Kidney epithelial cell (primary cell): ENCODE measurements at regions not wholly inside any gene's neighbourhood (a gene's known extent, or its start where the extent isn't known, plus 50 kb on each side); places are given as distances from the start of the nearest gene placed in this dataset.

ENCODE experiments used
- DNase-seq: peaks from one replicate; pipeline ENCODE4 v3.0.0-alpha.2; 2010; ENCODE audit warnings: low read depth
- H3K27me3 ChIP-seq: 2 replicates; pipeline ENCODE4 v1.6.0; 2011; ENCODE audit warnings: low read length; ENCODE audit not compliant: control insufficient read depth, insufficient read depth
- H3K36me3 ChIP-seq: 2 replicates; pipeline ENCODE4 v1.5.1; 2011; ENCODE audit warnings: low read length; ENCODE audit not compliant: control insufficient read depth, insufficient read depth
- H3K4me3 ChIP-seq: 2 replicates; pipeline ENCODE4 v1.5.1; 2011; ENCODE audit warnings: low read depth, mild to moderate bottlenecking, control low read depth, low read length
- TF ChIP-seq, protein P1 (sequence below): IDR thresholded peaks from 2 replicates; pipeline ENCODE4 v1.5.1; 2011; ENCODE audit warnings: mild to moderate bottlenecking, moderate library complexity, low read length, control low read depth, inconsistent platforms; ENCODE audit not compliant: insufficient read depth, poor library complexity, severe bottlenecking

DNA sequence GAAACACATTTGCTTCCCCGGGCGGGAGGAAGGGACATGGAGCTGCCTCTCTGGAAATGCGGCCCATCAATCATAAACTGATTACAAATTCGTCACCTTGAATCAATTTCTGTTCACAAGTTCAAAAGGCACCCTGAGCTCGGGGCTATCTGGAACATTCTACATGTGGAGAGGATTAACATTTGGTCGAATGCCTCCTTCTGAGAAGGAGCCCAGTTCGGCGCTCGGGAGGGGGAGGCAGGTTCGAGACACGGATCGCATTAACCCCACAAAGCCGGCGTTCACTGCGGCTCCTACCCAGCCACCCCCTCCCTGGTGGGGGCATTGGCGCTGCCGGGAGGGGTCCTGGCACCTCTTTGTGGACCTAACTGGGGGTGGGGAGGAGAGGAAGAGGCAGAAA is 108.0 kb downstream of the CPZ start:
- TF ChIP-seq, protein P1, sequence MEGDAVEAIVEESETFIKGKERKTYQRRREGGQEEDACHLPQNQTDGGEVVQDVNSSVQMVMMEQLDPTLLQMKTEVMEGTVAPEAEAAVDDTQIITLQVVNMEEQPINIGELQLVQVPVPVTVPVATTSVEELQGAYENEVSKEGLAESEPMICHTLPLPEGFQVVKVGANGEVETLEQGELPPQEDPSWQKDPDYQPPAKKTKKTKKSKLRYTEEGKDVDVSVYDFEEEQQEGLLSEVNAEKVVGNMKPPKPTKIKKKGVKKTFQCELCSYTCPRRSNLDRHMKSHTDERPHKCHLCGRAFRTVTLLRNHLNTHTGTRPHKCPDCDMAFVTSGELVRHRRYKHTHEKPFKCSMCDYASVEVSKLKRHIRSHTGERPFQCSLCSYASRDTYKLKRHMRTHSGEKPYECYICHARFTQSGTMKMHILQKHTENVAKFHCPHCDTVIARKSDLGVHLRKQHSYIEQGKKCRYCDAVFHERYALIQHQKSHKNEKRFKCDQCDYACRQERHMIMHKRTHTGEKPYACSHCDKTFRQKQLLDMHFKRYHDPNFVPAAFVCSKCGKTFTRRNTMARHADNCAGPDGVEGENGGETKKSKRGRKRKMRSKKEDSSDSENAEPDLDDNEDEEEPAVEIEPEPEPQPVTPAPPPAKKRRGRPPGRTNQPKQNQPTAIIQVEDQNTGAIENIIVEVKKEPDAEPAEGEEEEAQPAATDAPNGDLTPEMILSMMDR, result no peak
- no peak overlapping the region for H3K4me3 ChIP-seq
- H3K27me3 ChIP-seq, result peaks cover 2% of the 10 kb centered on the region
- no peaks in the 10 kb centered on the region for H3K36me3 ChIP-seq
- DNase-seq, result no peak

DNA sequence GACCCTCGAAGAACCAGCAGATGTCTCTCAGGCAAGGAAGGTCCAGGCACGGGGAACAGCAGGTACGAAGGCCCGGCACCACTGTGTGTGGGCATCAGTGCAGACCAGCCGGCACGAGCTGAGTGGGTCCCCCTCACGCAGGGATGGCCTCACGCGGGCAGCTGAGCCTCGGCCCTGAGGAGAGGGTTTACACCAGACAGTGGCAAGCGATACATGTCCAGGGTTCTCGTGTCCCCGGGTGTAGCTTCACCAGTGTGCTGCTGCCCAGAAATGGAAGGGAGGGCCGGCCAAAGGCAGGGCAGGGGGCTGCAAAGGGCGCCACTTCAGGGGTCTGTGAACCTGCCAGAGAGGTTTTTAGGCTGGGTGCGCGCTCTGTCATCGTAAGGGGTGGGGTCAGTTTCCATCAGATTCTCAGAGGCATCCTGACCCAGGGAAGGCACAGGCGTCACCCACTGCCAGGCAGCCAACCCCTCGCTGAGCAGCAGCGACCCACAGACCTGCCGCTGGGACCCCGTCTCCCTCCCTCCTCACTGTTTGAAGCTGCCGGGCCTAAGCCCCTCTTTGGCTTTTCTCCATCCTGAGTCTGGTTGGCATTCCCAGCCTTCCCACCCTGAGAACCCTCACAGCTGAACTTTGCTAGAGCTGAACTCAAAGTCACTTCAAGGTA is 107.0 kb downstream of the CPZ start:
- Histone ChIP-seq H3K36me3 (no peaks in the 10 kb centered on the region), H3K4me3 (no peak overlapping the region), H3K27me3 (peaks cover 4% of the 10 kb centered on the region)
- no peak for DNase-seq
- TF ChIP-seq, protein P1, result no peak

DNA sequence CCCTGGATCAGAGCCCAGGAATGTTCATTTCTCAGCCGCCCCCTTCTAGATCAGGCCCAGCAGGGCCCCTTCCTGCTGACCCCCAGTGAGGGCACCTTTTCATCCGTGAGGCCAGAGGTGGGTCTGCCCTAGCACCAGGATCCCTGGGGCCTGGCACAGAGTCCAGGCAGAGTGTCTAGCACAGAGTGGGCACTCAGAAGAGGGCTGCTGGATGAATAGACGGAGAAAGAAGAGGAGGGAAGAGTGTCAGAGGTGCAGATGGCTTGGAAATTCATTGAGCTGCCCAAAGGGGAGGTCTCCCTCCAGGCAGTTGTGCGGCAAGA is 106.5 kb downstream of the CPZ start:
- Histone ChIP-seq H3K27me3 (peaks cover 4% of the 10 kb centered on the region), H3K4me3 (no peak overlapping the region), H3K36me3 (no peaks in the 10 kb centered on the region)
- TF ChIP-seq, protein P1, result no peak
- DNase-seq, result no peak

DNA sequence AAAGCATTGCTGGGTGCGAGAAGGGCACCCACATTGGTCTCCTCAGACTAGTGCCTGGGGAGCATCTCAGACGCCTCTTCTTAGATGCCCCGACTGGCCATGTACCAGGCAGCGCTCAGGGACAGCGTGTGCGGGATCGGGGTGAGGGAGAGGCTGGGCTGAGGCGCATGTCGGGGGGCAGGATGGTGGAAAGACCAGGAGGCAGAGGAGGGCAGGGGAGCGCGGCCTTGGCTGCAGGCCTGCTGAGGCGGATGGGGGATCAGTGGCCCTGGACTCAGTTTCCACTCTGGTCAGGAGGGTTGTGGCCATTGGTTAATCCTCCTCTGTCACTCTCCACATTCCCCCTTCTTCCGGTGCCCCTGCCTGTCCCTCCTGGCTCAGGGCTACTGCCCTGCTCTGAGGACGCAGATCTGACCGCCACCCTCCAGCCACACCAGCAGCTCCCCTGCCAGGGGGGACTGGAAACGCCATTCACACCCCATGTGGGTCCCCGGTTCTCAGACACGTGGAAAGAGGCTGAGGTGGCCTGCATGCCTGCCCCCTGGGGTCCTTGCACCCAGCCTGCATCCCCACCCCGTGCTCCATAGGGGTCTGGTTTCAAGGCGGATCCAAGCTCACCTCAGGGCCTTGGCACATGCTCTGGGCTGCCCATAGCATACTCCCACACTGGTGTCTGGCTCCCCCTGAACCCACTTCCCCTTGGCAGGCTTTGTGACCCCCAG is 105.9 kb downstream of the CPZ start:
- TF ChIP-seq, protein P1, result no peak
- peaks cover 4% of the 10 kb centered on the region for H3K27me3 ChIP-seq

DNA sequence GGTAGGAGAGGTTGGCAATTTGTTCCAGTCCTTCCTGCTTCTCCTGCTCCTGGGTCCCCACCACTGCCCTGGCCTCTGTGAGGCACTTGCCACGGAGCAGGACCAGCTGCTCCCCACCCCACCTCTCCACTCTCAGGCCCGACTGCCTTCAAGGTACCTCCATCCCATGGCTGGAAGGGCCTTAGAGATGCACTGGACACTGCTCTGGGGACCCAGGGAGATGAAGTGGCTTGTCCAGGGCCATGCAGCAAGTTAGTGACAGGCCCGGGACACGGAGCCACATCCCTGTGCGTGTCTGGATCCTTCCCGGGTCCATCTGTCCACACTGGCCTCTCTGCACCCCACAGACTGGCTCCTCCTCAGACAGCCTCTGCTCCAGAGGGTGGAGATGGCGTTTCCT is 105.3 kb downstream of the CPZ start:
- H3K4me3 ChIP-seq, result no peak overlapping the region
- no peak for DNase-seq
- H3K36me3 ChIP-seq, result no peaks in the 10 kb centered on the region
- H3K27me3 ChIP-seq, result peaks cover 4% of the 10 kb centered on the region
- TF ChIP-seq, protein P1, result no peak

More for the DNA sequence above, 105.9 kb downstream of the CPZ start:
- DNase-seq, result no peak
- Histone ChIP-seq H3K4me3 (no peak overlapping the region), H3K36me3 (no peaks in the 10 kb centered on the region)
